HepG2 (cell line): ENCODE measurements at regions not wholly inside any gene's neighbourhood (a gene's known extent, or its start where the extent isn't known, plus 50 kb on each side); places are given as distances from the start of the nearest gene placed in this dataset.

ENCODE experiments used
- ATAC-seq: fragments of 200-7000 bp; cut with Tn5 transposase; 3 replicates; pipeline ENCODE4 v1.9.1; 2020; ENCODE audit warnings: mild to moderate bottlenecking, moderate library complexity
- BruUV-seq: library from RNA; stranded (reverse); fragments of 400-500 nt; replicated peaks from 2 replicates; lab custom pipeline; 2021; lab: Mats Ljungman, UMichigan
- CTCF ChIA-PET: fragments of 300-600 bp; formaldehyde crosslinking; extraction: SDS; loops from one replicate; lab custom pipeline; 2021; ENCODE audit warnings: low total read pairs, inconsistent platforms, low intra/inter-chr PET ratio; lab: Yijun Ruan, JAX
- POLR2A ChIA-PET: fragments of 350-600 bp; sonication (Branson Sonifier 250); formaldehyde crosslinking; loops from one replicate; lab custom pipeline; 2020; ENCODE audit warnings: antibody characterized with exemption, inconsistent platforms; lab: Yijun Ruan, JAX
- DNase-seq: peaks from one replicate; pipeline ENCODE4 v3.0.0-alpha.2; 2015; ENCODE audit warnings: low spot score
- FAIRE-seq: peaks from 3 replicates; lab custom pipeline; 2011; peaks lifted over from hg19 to GRCh38; lab: Jason Lieb, UNC
- H2AFZ ChIP-seq: one replicate; pipeline ENCODE4 v1.6.1; 2011; ENCODE audit warnings: low read length, inconsistent platforms
- H3K27ac ChIP-seq: fragments of 300-600 bp; 3 replicates; pipeline ENCODE4 v1.8.0; 2011; ENCODE audit warnings: mixed run types, mild to moderate bottlenecking, mixed read lengths, low read length, inconsistent platforms; ENCODE audit not compliant: insufficient read depth; ENCODE audit errors: extremely low read length
- H3K27me3 ChIP-seq, 2 experiments: fragments of 200-600 bp in 1 of 2; 2 replicates in 1 of 2; 3 replicates in 1 of 2; pipeline versions ENCODE4 v1.6.0 to v1.8.0; 2011; ENCODE audit warnings: low read length in 2 of 2, mild to moderate bottlenecking in 2 of 2, moderate library complexity in 2 of 2, inconsistent platforms in 1 of 2; ENCODE audit not compliant: insufficient read depth in 2 of 2, control insufficient read depth in 1 of 2
- H3K36me3 ChIP-seq, 2 experiments: fragments of 200-600 bp in 1 of 2; replicated peaks in 1 of 2; 2 replicates in 1 of 2; 3 replicates in 1 of 2; pipeline versions ENCODE4 v1.5.1 to v1.8.0; 2011; ENCODE audit warnings: low read length in 2 of 2, inconsistent platforms in 1 of 2; ENCODE audit not compliant: insufficient read depth in 2 of 2, control insufficient read depth in 1 of 2
- H3K4me1 ChIP-seq: 2 replicates; pipeline ENCODE4 v1.5.1; 2012; ENCODE audit warnings: low read length, inconsistent platforms; ENCODE audit not compliant: insufficient read depth
- H3K4me2 ChIP-seq: 2 replicates; pipeline ENCODE4 v1.6.0; 2011; ENCODE audit warnings: low read depth, low read length, inconsistent platforms
- H3K4me3 ChIP-seq, 3 experiments: fragments of 200-600 bp in 1 of 3; sonication (generic), shearing (Covaris generic) in 1 of 3; replicated peaks in 1 of 3; 2 replicates each; pipeline ENCODE4 v1.5.1; 2011 to 2016; ENCODE audit warnings: low read length in 3 of 3, inconsistent platforms in 2 of 3, low read depth in 2 of 3, mild to moderate bottlenecking in 2 of 3, control low read depth in 1 of 3, mixed read lengths in 1 of 3; ENCODE audit not compliant: insufficient read depth in 1 of 3
- H3K79me2 ChIP-seq: one replicate; pipeline ENCODE4 v1.6.1; 2011; ENCODE audit warnings: low read length, inconsistent platforms; ENCODE audit not compliant: insufficient read depth
- H3K9ac ChIP-seq: 2 replicates; pipeline ENCODE4 v1.6.0; 2011; ENCODE audit warnings: mild to moderate bottlenecking, low read depth, low read length, inconsistent platforms; ENCODE audit not compliant: insufficient read depth
- H3K9me3 ChIP-seq: 2 replicates; pipeline ENCODE4 v1.5.1; 2012; ENCODE audit warnings: mild to moderate bottlenecking, low read length
- H4K20me1 ChIP-seq: 2 replicates; pipeline ENCODE4 v1.6.0; 2011; ENCODE audit warnings: inconsistent platforms, mild to moderate bottlenecking, low read length, moderate library complexity; ENCODE audit not compliant: insufficient read depth
- ATF1 ChIP-seq: IDR thresholded peaks from 2 replicates; pipeline ENCODE4 v1.6.1; 2016; ENCODE audit warnings: mild to moderate bottlenecking, control low read depth
- ATF7 ChIP-seq, 2 experiments: fragments of 450-650 bp in 1 of 2; sonication (generic) in 1 of 2; formaldehyde crosslinking in 1 of 2; IDR thresholded peaks; 2 replicates each; pipeline versions ENCODE4 v1.4.0 to v1.6.1; 2016 to 2020; ENCODE audit warnings: antibody characterized with exemption in 1 of 2, mild to moderate bottlenecking in 1 of 2, missing genetic modification reagents in 1 of 2
- ATF7-NPFF ChIP-seq: sonication (generic); formaldehyde crosslinking; IDR thresholded peaks from 2 replicates; pipeline ENCODE4 v1.8.1; 2023; ENCODE audit warnings: mild to moderate bottlenecking, low read depth, missing genetic modification reagents, moderate library complexity
- BRD4 ChIP-seq: sonication (generic); formaldehyde crosslinking; IDR thresholded peaks from 2 replicates; pipeline ENCODE4 v1.4.0; 2020; ENCODE audit warnings: missing genetic modification reagents
- ERF ChIP-seq: IDR thresholded peaks from 2 replicates; pipeline ENCODE4 v1.6.1; 2018; ENCODE audit warnings: missing biosample characterization, missing genetic modification reagents
- FLYWCH1 ChIP-seq: sonication (generic); formaldehyde crosslinking; IDR thresholded peaks from 2 replicates; pipeline ENCODE4 v1.8.1; 2023; ENCODE audit warnings: mild to moderate bottlenecking, missing genetic modification reagents
- GLMP ChIP-seq: sonication (generic); formaldehyde crosslinking; IDR thresholded peaks from 2 replicates; pipeline ENCODE4 v1.9.0; 2021; ENCODE audit warnings: missing genetic modification reagents, mild to moderate bottlenecking, borderline replicate concordance
- HNRNPH1 ChIP-seq: fragments of 200-400 bp; formaldehyde crosslinking; optimal IDR thresholded peaks from 2 replicates; pipeline ENCODE3; 2017; ENCODE audit warnings: mild to moderate bottlenecking, low read depth, low read length
- MTERF4 ChIP-seq: sonication (generic); formaldehyde crosslinking; IDR thresholded peaks from 2 replicates; pipeline ENCODE4 v1.8.0; 2023; ENCODE audit warnings: mild to moderate bottlenecking, missing genetic modification reagents
- POLR2AphosphoS5 ChIP-seq: IDR thresholded peaks from 2 replicates; pipeline ENCODE4 v1.6.1; 2012; ENCODE audit warnings: low read depth, low read length
- SAP130 ChIP-seq: IDR thresholded peaks from 2 replicates; pipeline ENCODE4 v1.6.1; 2016; ENCODE audit warnings: low read depth
- SUZ12 ChIP-seq: fragments of 150-350 bp; IDR thresholded peaks from 2 replicates; pipeline ENCODE4 v1.6.1; 2014; ENCODE audit warnings: low read depth, low read length
- TCF12 ChIP-seq, 2 experiments: fragments of 450-650 bp in 1 of 2; sonication (generic) in 1 of 2; formaldehyde crosslinking in 1 of 2; IDR thresholded peaks; 2 replicates each; pipeline versions ENCODE4 v1.6.1 to v1.8.0; 2017 to 2022; ENCODE audit warnings: antibody characterized with exemption in 1 of 2, mild to moderate bottlenecking in 1 of 2, missing genetic modification reagents in 1 of 2, moderate library complexity in 1 of 2
- THAP11 ChIP-seq: IDR thresholded peaks from 2 replicates; pipeline ENCODE4 v1.6.1; 2016; ENCODE audit warnings: missing biosample characterization, missing genetic modification reagents
- YY1 ChIP-seq: IDR thresholded peaks from 2 replicates; pipeline ENCODE4 v1.6.1; 2011; ENCODE audit warnings: low read length, low read depth, moderate library complexity, mild to moderate bottlenecking; ENCODE audit not compliant: insufficient read depth, insufficient replicate concordance
- ZBTB7A ChIP-seq: sonication (generic); formaldehyde crosslinking; IDR thresholded peaks from 2 replicates; pipeline ENCODE4 v1.8.0; 2022; ENCODE audit warnings: mild to moderate bottlenecking, missing genetic modification reagents
- ZC3H13 ChIP-seq: sonication (generic); formaldehyde crosslinking; IDR thresholded peaks from 2 replicates; pipeline ENCODE4 v1.8.1; 2023; ENCODE audit warnings: mild to moderate bottlenecking, missing genetic modification reagents, moderate library complexity
- ZNF101 ChIP-seq: sonication (generic); formaldehyde crosslinking; IDR thresholded peaks from 2 replicates; pipeline ENCODE4 v1.4.0; 2020; ENCODE audit warnings: mild to moderate bottlenecking, low read depth, missing genetic modification reagents, borderline replicate concordance
- ZNF225 ChIP-seq: sonication (generic); formaldehyde crosslinking; IDR thresholded peaks from 2 replicates; pipeline ENCODE4 v1.4.0; 2020; ENCODE audit warnings: mild to moderate bottlenecking, missing genetic modification reagents
- ZNF337 ChIP-seq: sonication (generic); formaldehyde crosslinking; IDR thresholded peaks from 2 replicates; pipeline ENCODE4 v1.5.1; 2020; ENCODE audit warnings: missing genetic modification reagents, low read depth, mild to moderate bottlenecking, borderline replicate concordance
- ZNF33B ChIP-seq: sonication (generic); formaldehyde crosslinking; IDR thresholded peaks from 2 replicates; pipeline ENCODE4 v1.5.1; 2020; ENCODE audit warnings: mild to moderate bottlenecking, missing genetic modification reagents
- ZNF501 ChIP-seq: sonication (generic); formaldehyde crosslinking; IDR thresholded peaks from 2 replicates; pipeline ENCODE4 v1.5.1; 2020; ENCODE audit warnings: mild to moderate bottlenecking, moderate library complexity, missing genetic modification reagents
- ZNF670 ChIP-seq: sonication (generic); formaldehyde crosslinking; IDR thresholded peaks from 2 replicates; pipeline ENCODE4 v1.8.0; 2022; ENCODE audit warnings: mild to moderate bottlenecking, missing genetic modification reagents, borderline replicate concordance
- WGBS: methylation state at CpG from one replicate; pipeline ENCODE4 v1.1.6; 2017; ENCODE audit warnings: low lambda C conversion rate; 5-methylcytosine and 5-hydroxymethylcytosine counted together
- in situ Hi-C: cut with HindIII; loops from 2 replicates; pipeline ENCODE4 v1.10.0; 2017; ENCODE audit warnings: low pct_unique_long_range_greater_than_20kb; ENCODE audit not compliant: extremely low pct_ligation_motif_present
- intact Hi-C: fragments of 100-400 bp; cut with micrococcal nuclease; formaldehyde crosslinking; loops from one replicate; pipeline ENCODE4 v1.10.0; 2022; ENCODE audit not compliant: unreplicated experiment

- TF ChIP-seq ZNF101 (CRISPR knock-in tag) (no peak), ATF7-NPFF (CRISPR knock-in tag) (no peak), ZNF670 (CRISPR knock-in tag) (no peak), ZNF33B (CRISPR knock-in tag) (no peak), THAP11 (CRISPR knock-in tag) (no peak), ZNF225 (CRISPR knock-in tag) (no peak)
Measured at GRCh38 chr11:25615069-25615468, 716.9 kb upstream of the ANO3 start (continued).

- POLR2A ChIA-PET: no interaction called here
- Histone ChIP-seq H3K4me1 (no peaks in the 10 kb centered on the region), H2AFZ (no peak overlapping the region), H3K27me3 (no peaks in the 10 kb centered on the region), H3K4me2 (no peak overlapping the region), H4K20me1 (no peaks in the 10 kb centered on the region), H3K9ac (no peak overlapping the region), H3K4me3 (no peak overlapping the region), H3K36me3 (no peaks in the 10 kb centered on the region), H3K79me2 (no peaks in the 10 kb centered on the region), H3K27ac (no peak overlapping the region), H3K9me3 (peaks cover 24% of the 10 kb centered on the region)
- TF ChIP-seq TCF12 (IDR thresholded peaks at IDR 0.05): no peak
- TF ChIP-seq TCF12 (CRISPR knock-in tag; IDR thresholded peaks at IDR 0.05): no peak
- TF ChIP-seq ATF7 (IDR thresholded peaks at IDR 0.05): no peak
- no peak for TF ChIP-seq ATF7 (CRISPR knock-in tag; IDR thresholded peaks at IDR 0.05)
- TF ChIP-seq ERF (CRISPR knock-in tag): no peak
- no peak for TF ChIP-seq SAP130 (CRISPR knock-in tag)
- TF ChIP-seq SUZ12: no peak
- TF ChIP-seq ATF1 (CRISPR knock-in tag): no peak
- no peak for TF ChIP-seq GLMP
- TF ChIP-seq ZNF337: no peak
- no peak for TF ChIP-seq YY1
- no peak for TF ChIP-seq ZC3H13 (CRISPR knock-in tag)
- TF ChIP-seq ZNF501 (CRISPR knock-in tag): no peak
- TF ChIP-seq BRD4 (CRISPR knock-in tag): no peak
- no peak for TF ChIP-seq ZBTB7A
- TF ChIP-seq FLYWCH1 (CRISPR knock-in tag): no peak
- no peak for TF ChIP-seq MTERF4 (CRISPR knock-in tag)
- TF ChIP-seq HNRNPH1: no peak
- no peak for TF ChIP-seq POLR2AphosphoS5
- WGBS: 11% methylated on average over 2 of the region's 2 CpGs
- ATAC-seq (no peak), FAIRE-seq (no peak), DNase-seq (no peak)
- CTCF ChIA-PET: no interaction called here
- BruUV-seq: no TSS peak
- in situ Hi-C loops (no loop called here), intact Hi-C loops (no loop called here)
Measured at GRCh38 chr11:25615841-25616240, 716.1 kb upstream of the ANO3 start.
